ENCODE measurements at regions not wholly inside any gene's neighbourhood (a gene's known extent, or its start where the extent isn't known, plus 50 kb on each side); places are given as distances from the start of the nearest gene placed in this dataset.

- no peak overlapping the region for H3K4me3 Mint-ChIP-seq (ENCODE audit: unreplicated experiment)
- no peaks in the 10 kb centered on the region for H3K27me3 Mint-ChIP-seq (ENCODE audit: low read depth)
- no peak overlapping the region for H3K27ac Mint-ChIP-seq (ENCODE audit: unreplicated experiment)
- peaks cover 16% of the 10 kb centered on the region for H3K4me1 Mint-ChIP-seq (ENCODE audit: low read depth)
- TF ChIP-seq CTCF (IDR thresholded peaks at IDR 0.05), result no peak
- no peak for DNase-seq (ENCODE audit: low spot score)
- H3K9me3 Mint-ChIP-seq (ENCODE audit: low read depth), result no peaks in the 10 kb centered on the region
- no peaks in the 10 kb centered on the region for H3K36me3 Mint-ChIP-seq (ENCODE audit: low read depth)
These were observed 430.5 kb upstream of the KLF6 start for GRCh38 chr10:4215485-4215884.

- no peak for DNase-seq (ENCODE audit: low spot score)
- H3K27me3 Mint-ChIP-seq (ENCODE audit: low read depth), result no peaks in the 10 kb centered on the region
- TF ChIP-seq CTCF (IDR thresholded peaks at IDR 0.05), result no peak
- no peaks in the 10 kb centered on the region for H3K36me3 Mint-ChIP-seq (ENCODE audit: low read depth)
- H3K4me3 Mint-ChIP-seq (ENCODE audit: unreplicated experiment), result no peak overlapping the region
- H3K27ac Mint-ChIP-seq (ENCODE audit: unreplicated experiment), result peak overlapping the region; percentile 47
- H3K9me3 Mint-ChIP-seq (ENCODE audit: low read depth), result no peaks in the 10 kb centered on the region
- H3K4me1 Mint-ChIP-seq (ENCODE audit: low read depth), result peaks cover 16% of the 10 kb centered on the region
These were observed 429.9 kb upstream of the KLF6 start for GRCh38 chr10:4214908-4215307.

GRCh38 chr10:4213441-4213840 is 428.4 kb upstream of the KLF6 start:
- no peaks in the 10 kb centered on the region for H3K36me3 Mint-ChIP-seq (ENCODE audit: low read depth)
- no peaks in the 10 kb centered on the region for H3K27me3 Mint-ChIP-seq (ENCODE audit: low read depth)
- no peak overlapping the region for H3K4me3 Mint-ChIP-seq (ENCODE audit: unreplicated experiment)
- H3K9me3 Mint-ChIP-seq (ENCODE audit: low read depth), result no peaks in the 10 kb centered on the region
- peaks cover 16% of the 10 kb centered on the region for H3K4me1 Mint-ChIP-seq (ENCODE audit: low read depth)
- DNase-seq (ENCODE audit: low spot score), result no peak
- TF ChIP-seq CTCF (IDR thresholded peaks at IDR 0.05), result no peak
- H3K27ac Mint-ChIP-seq (ENCODE audit: unreplicated experiment), result no peak overlapping the region

- Mint-ChIP-seq H3K9me3 (ENCODE audit: low read depth) (no peaks in the 10 kb centered on the region), H3K4me1 (ENCODE audit: low read depth) (peaks cover 16% of the 10 kb centered on the region), H3K4me3 (ENCODE audit: unreplicated experiment) (no peak overlapping the region), H3K36me3 (ENCODE audit: low read depth) (no peaks in the 10 kb centered on the region), H3K27ac (ENCODE audit: unreplicated experiment) (no peak overlapping the region), H3K27me3 (ENCODE audit: low read depth) (no peaks in the 10 kb centered on the region)
- no peak for TF ChIP-seq CTCF (IDR thresholded peaks at IDR 0.05)
- no peak for DNase-seq (ENCODE audit: low spot score)
These were observed 427.2 kb upstream of the KLF6 start for GRCh38 chr10:4212111-4212630.

- Mint-ChIP-seq H3K27ac (ENCODE audit: unreplicated experiment) (no peak overlapping the region), H3K4me3 (ENCODE audit: unreplicated experiment) (no peak overlapping the region), H3K36me3 (ENCODE audit: low read depth) (peaks cover 2% of the 10 kb centered on the region), H3K27me3 (ENCODE audit: low read depth) (no peaks in the 10 kb centered on the region), H3K9me3 (ENCODE audit: low read depth) (no peaks in the 10 kb centered on the region), H3K4me1 (ENCODE audit: low read depth) (peaks cover 7% of the 10 kb centered on the region)
- no peak for DNase-seq (ENCODE audit: low spot score)
- no peak for TF ChIP-seq CTCF (IDR thresholded peaks at IDR 0.05)
These were observed 423.5 kb upstream of the KLF6 start for GRCh38 chr10:4208499-4208898.

Data from chondrocyte (in vitro differentiated cells).